Endothelial cell of umbilical vein (primary cell): ENCODE measurements at regions not wholly inside any gene's neighbourhood (a gene's known extent, or its start where the extent isn't known, plus 50 kb on each side); places are given as distances from the start of the nearest gene placed in this dataset.

Source experiments
- BruUV-seq: library from RNA; stranded (reverse); fragments of 400-500 nt; replicated peaks from 2 replicates; lab custom pipeline; 2021; lab: Mats Ljungman, UMichigan
- CTCF ChIA-PET: fragments of 300-600, 350-600 bp; sonication (Branson Sonifier 250); formaldehyde crosslinking; loops from one replicate; lab custom pipeline; 2021; ENCODE audit warnings: antibody characterized with exemption, inconsistent platforms; lab: Charles Lee
- POLR2A ChIA-PET: fragments of 300-600, 350-600 bp; sonication (Branson Sonifier 250); formaldehyde crosslinking; loops from one replicate; lab custom pipeline; 2021; ENCODE audit warnings: antibody characterized with exemption, inconsistent platforms; lab: Charles Lee
- DNase-seq: peaks from one replicate; pipeline ENCODE4 v3.0.0-alpha.2; 2011; ENCODE audit warnings: low read depth, low spot score
- FAIRE-seq: peaks from 2 replicates; lab custom pipeline; 2011; peaks lifted over from hg19 to GRCh38; lab: Jason Lieb, UNC
- H2AFZ ChIP-seq: 2 replicates; pipeline ENCODE4 v1.6.0; 2012; ENCODE audit warnings: low read depth, low read length, control low read depth, inconsistent platforms
- H3K27ac ChIP-seq: 2 replicates; pipeline ENCODE4 v1.5.1; 2011; ENCODE audit warnings: low read depth, mild to moderate bottlenecking, control low read depth, low read length, moderate library complexity; ENCODE audit not compliant: insufficient read depth
- H3K27me3 ChIP-seq, 2 experiments: 2 replicates each; pipeline versions ENCODE4 v1.6.0 to v1.6.1; 2011; ENCODE audit warnings: low read length in 2 of 2, mixed read lengths in 1 of 2; ENCODE audit not compliant: control insufficient read depth in 2 of 2, insufficient read depth in 2 of 2
- H3K36me3 ChIP-seq, 2 experiments: 2 replicates in 1 of 2; 3 replicates in 1 of 2; pipeline ENCODE4 v1.5.1; 2011; ENCODE audit warnings: low read length in 2 of 2, mild to moderate bottlenecking in 1 of 2, moderate library complexity in 1 of 2; ENCODE audit not compliant: control insufficient read depth in 2 of 2, insufficient read depth in 2 of 2; ENCODE audit errors: extremely low read depth in 1 of 2
- H3K4me1 ChIP-seq: 3 replicates; pipeline ENCODE4 v1.5.1; 2011; ENCODE audit warnings: mild to moderate bottlenecking, low read length; ENCODE audit not compliant: control insufficient read depth, insufficient read depth; ENCODE audit errors: extremely low read depth
- H3K4me2 ChIP-seq: 2 replicates; pipeline ENCODE4 v1.6.1; 2011; ENCODE audit warnings: low read length, control low read depth, mixed read lengths; ENCODE audit not compliant: insufficient read depth
- H3K4me3 ChIP-seq, 3 experiments: fragments of 200-600 bp in 1 of 3; sonication (generic), shearing (Covaris generic) in 1 of 3; replicated peaks in 1 of 3; 2 replicates each; pipeline ENCODE4 v1.5.1; 2011 to 2016; ENCODE audit warnings: control low read depth in 3 of 3, low read length in 3 of 3, mild to moderate bottlenecking in 2 of 3, inconsistent platforms in 1 of 3, low read depth in 1 of 3, moderate library complexity in 1 of 3; ENCODE audit not compliant: insufficient read depth in 1 of 3
- H3K79me2 ChIP-seq: 2 replicates; pipeline ENCODE4 v1.6.0; 2012; ENCODE audit warnings: low read length, inconsistent platforms; ENCODE audit not compliant: control insufficient read depth, insufficient read depth
- H3K9ac ChIP-seq: replicated peaks from 2 replicates; pipeline ENCODE3; 2011; ENCODE audit warnings: low read length, control low read depth; ENCODE audit not compliant: insufficient read depth; ENCODE audit errors: extremely low read depth
- H3K9me1 ChIP-seq: replicated peaks from 3 replicates; pipeline ENCODE4 v1.6.0; 2011; ENCODE audit warnings: mild to moderate bottlenecking, low read length; ENCODE audit not compliant: control insufficient read depth, insufficient read depth; ENCODE audit errors: extremely low read depth
- H3K9me3 ChIP-seq: replicated peaks from 2 replicates; pipeline ENCODE4 v1.5.1; 2012; ENCODE audit warnings: low read length, inconsistent platforms; ENCODE audit not compliant: control insufficient read depth, insufficient read depth
- H4K20me1 ChIP-seq: replicated peaks from 2 replicates; pipeline ENCODE3; 2011; ENCODE audit warnings: mild to moderate bottlenecking, low read length; ENCODE audit not compliant: control insufficient read depth, insufficient read depth; ENCODE audit errors: extremely low read depth
- CTCF ChIP-seq, 2 donors: IDR thresholded peaks; 1 replicate in 1 of 2; 2 replicates in 1 of 2; pipeline ENCODE4 v1.5.1; 2011; ENCODE audit warnings: low read length in 2 of 2, mild to moderate bottlenecking in 2 of 2, moderate library complexity in 2 of 2, control low read depth in 1 of 2, inconsistent platforms in 1 of 2, low read depth in 1 of 2; ENCODE audit not compliant: insufficient read depth in 1 of 2; ENCODE audit errors: extremely low read depth in 1 of 2
- EZH2 ChIP-seq: IDR thresholded peaks from 2 replicates; pipeline ENCODE4 v1.6.1; 2012; ENCODE audit warnings: borderline replicate concordance, low read depth, mild to moderate bottlenecking, moderate library complexity, low read length, inconsistent platforms; ENCODE audit not compliant: severe bottlenecking
- FOS ChIP-seq: IDR thresholded peaks from 2 replicates; pipeline ENCODE4 v1.6.1; 2011; ENCODE audit warnings: mild to moderate bottlenecking, low read length, moderate library complexity, borderline replicate concordance; ENCODE audit not compliant: insufficient read depth
- GATA2 ChIP-seq: IDR thresholded peaks from 2 replicates; pipeline ENCODE4 v1.7.0; 2011; ENCODE audit warnings: low read depth, mild to moderate bottlenecking, moderate library complexity, mixed read lengths, low read length; ENCODE audit not compliant: insufficient read length, insufficient read depth
- JUN ChIP-seq: IDR thresholded peaks from 2 replicates; pipeline ENCODE4 v1.6.1; 2011; ENCODE audit warnings: borderline replicate concordance, low read depth; ENCODE audit not compliant: insufficient read length, insufficient read depth
- MAX ChIP-seq: IDR thresholded peaks from 2 replicates; pipeline ENCODE4 v1.6.1; 2011; ENCODE audit not compliant: insufficient read depth, insufficient read length
- MYC ChIP-seq: IDR thresholded peaks from one replicate; pipeline ENCODE4 v1.6.1; 2011; ENCODE audit warnings: mild to moderate bottlenecking, low read depth, low read length
- POLR2A ChIP-seq: IDR thresholded peaks from 2 replicates; pipeline ENCODE4 v1.6.1; 2012; ENCODE audit warnings: low read depth, mild to moderate bottlenecking, control low read depth, low read length
- POLR2AphosphoS5 ChIP-seq: IDR thresholded peaks from 2 replicates; pipeline ENCODE4 v1.6.1; 2012; ENCODE audit warnings: low read depth, mild to moderate bottlenecking, control low read depth, low read length, moderate library complexity; ENCODE audit not compliant: insufficient read depth
- dilution Hi-C: fragments of 300-500 bp; cut with MboI; formaldehyde crosslinking; loops from one replicate; pipeline ENCODE4 v1.15.0; 2019; ENCODE audit warnings: low sequenced_read_pairs; ENCODE audit not compliant: extremely low pct_ligation_motif_present
- intact Hi-C: fragments of 100-400 bp; cut with micrococcal nuclease; formaldehyde crosslinking; loops from one replicate; pipeline ENCODE4 v1.10.0; 2022

DNA sequence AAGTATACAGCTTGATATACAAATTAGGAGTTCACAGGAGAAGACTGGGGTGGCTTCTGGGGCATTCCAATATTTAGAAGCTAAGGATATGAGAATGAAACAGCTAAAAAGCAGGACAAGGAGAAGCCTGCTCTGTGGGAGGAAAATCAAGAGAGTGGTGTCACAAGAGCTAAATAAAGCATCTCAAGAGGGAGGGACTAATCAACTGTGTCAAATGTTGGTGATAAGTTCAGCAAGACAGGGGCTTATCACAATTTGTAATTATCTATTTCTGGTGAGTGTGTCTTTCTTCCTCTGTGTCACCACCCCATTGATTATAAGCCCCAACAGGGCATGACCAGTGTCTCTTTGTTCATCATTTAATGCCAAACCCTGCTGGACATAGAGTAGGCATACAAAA, 295.8 kb upstream of the DUSP10 start:
- CTCF ChIA-PET = interaction anchor here (0.7 kb wide), 1 partner anchor 12 kb away, joined by 3 read pairs; no protein-coding TSS in a partner anchor

More for the DNA sequence above, 295.8 kb upstream of the DUSP10 start:
- Histone ChIP-seq H4K20me1 (no peaks in the 10 kb centered on the region), H2AFZ (no peak overlapping the region), H3K79me2 (no peaks in the 10 kb centered on the region), H3K36me3 (no peaks in the 10 kb centered on the region), H3K27ac (no peak overlapping the region), H3K9me1 (no peaks in the 10 kb centered on the region), H3K9ac (no peak overlapping the region), H3K4me3 (no peak overlapping the region), H3K9me3 (no peaks in the 10 kb centered on the region), H3K4me1 (no peaks in the 10 kb centered on the region), H3K27me3 (no peaks in the 10 kb centered on the region), H3K4me2 (no peak overlapping the region)
- BruUV-seq = no TSS peak
- POLR2A ChIA-PET = no interaction called here
- intact Hi-C loops (no loop called here), dilution Hi-C loops (no loop called here)
- no peak for DNase-seq
- TF ChIP-seq GATA2 = no peak
- TF ChIP-seq CTCF (IDR thresholded peaks at IDR 0.05; ENCODE audit: extremely low read depth in 1 of 2, insufficient read depth in 1 of 2, low read depth in 1 of 2, low read length in 2 of 2) = no peak
- no peak for TF ChIP-seq EZH2
- no peak for TF ChIP-seq POLR2A
- no peak for TF ChIP-seq POLR2AphosphoS5
- no peak for TF ChIP-seq JUN
- no peak for TF ChIP-seq MAX
- no peak for TF ChIP-seq FOS
- TF ChIP-seq MYC = no peak
- FAIRE-seq = no peak
